ENCODE measurements at regions not wholly inside any gene's neighbourhood (a gene's known extent, or its start where the extent isn't known, plus 50 kb on each side); places are given as distances from the start of the nearest gene placed in this dataset.

GRCh38 chr1:10852018-10852417 is 55.6 kb upstream of the CASZ1 start:
- no peak for ATAC-seq
- no peak for TF ChIP-seq ESRRG (CRISPR knock-in tag; IDR thresholded peaks at IDR 0.05)
- TF ChIP-seq, protein P1, sequence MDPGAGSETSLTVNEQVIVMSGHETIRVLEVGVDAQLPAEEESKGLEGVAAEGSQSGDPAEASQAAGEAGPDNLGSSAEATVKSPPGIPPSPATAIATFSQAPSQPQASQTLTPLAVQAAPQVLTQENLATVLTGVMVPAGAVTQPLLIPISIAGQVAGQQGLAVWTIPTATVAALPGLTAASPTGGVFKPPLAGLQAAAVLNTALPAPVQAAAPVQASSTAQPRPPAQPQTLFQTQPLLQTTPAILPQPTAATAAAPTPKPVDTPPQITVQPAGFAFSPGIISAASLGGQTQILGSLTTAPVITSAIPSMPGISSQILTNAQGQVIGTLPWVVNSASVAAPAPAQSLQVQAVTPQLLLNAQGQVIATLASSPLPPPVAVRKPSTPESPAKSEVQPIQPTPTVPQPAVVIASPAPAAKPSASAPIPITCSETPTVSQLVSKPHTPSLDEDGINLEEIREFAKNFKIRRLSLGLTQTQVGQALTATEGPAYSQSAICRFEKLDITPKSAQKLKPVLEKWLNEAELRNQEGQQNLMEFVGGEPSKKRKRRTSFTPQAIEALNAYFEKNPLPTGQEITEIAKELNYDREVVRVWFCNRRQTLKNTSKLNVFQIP (CRISPR knock-in tag; IDR thresholded peaks at IDR 0.05; ENCODE audit: borderline replicate concordance, low read depth) = no peak

- no peak for ATAC-seq
- TF ChIP-seq CSRNP3 (CRISPR knock-in tag; IDR thresholded peaks at IDR 0.05) (no peak), GLIS3 (CRISPR knock-in tag; IDR thresholded peaks at IDR 0.05) (no peak), ESRRG (CRISPR knock-in tag; IDR thresholded peaks at IDR 0.05) (no peak), TCF4 (CRISPR knock-in tag; IDR thresholded peaks at IDR 0.05; ENCODE audit: borderline replicate concordance) (no peak), ARNTL (CRISPR knock-in tag; IDR thresholded peaks at IDR 0.05; ENCODE audit: borderline replicate concordance, low read depth) (no peak), ZC3H10 (CRISPR knock-in tag; IDR thresholded peaks at IDR 0.05) (no peak), ZFP3 (CRISPR knock-in tag; IDR thresholded peaks at IDR 0.05) (no peak), TOX (CRISPR knock-in tag; IDR thresholded peaks at IDR 0.05; ENCODE audit: borderline replicate concordance) (no peak), RARB (CRISPR knock-in tag; IDR thresholded peaks at IDR 0.05) (no peak), CREB5 (CRISPR knock-in tag; IDR thresholded peaks at IDR 0.05; ENCODE audit: low read depth) (no peak), ISL1 (CRISPR knock-in tag; IDR thresholded peaks at IDR 0.05) (no peak), PPARA (CRISPR knock-in tag; IDR thresholded peaks at IDR 0.05; ENCODE audit: borderline replicate concordance) (no peak), BACH2 (CRISPR knock-in tag; IDR thresholded peaks at IDR 0.05; ENCODE audit: borderline replicate concordance) (no peak), ZNF8 (CRISPR knock-in tag; IDR thresholded peaks at IDR 0.05) (no peak), ZNF70 (CRISPR knock-in tag; IDR thresholded peaks at IDR 0.05) (no peak), SNAI2 (CRISPR knock-in tag; IDR thresholded peaks at IDR 0.05) (no peak), ZNF565 (CRISPR knock-in tag; conservative IDR thresholded peaks at IDR 0.05; ENCODE audit: low read depth) (no peak)
- TF ChIP-seq, protein P2, sequence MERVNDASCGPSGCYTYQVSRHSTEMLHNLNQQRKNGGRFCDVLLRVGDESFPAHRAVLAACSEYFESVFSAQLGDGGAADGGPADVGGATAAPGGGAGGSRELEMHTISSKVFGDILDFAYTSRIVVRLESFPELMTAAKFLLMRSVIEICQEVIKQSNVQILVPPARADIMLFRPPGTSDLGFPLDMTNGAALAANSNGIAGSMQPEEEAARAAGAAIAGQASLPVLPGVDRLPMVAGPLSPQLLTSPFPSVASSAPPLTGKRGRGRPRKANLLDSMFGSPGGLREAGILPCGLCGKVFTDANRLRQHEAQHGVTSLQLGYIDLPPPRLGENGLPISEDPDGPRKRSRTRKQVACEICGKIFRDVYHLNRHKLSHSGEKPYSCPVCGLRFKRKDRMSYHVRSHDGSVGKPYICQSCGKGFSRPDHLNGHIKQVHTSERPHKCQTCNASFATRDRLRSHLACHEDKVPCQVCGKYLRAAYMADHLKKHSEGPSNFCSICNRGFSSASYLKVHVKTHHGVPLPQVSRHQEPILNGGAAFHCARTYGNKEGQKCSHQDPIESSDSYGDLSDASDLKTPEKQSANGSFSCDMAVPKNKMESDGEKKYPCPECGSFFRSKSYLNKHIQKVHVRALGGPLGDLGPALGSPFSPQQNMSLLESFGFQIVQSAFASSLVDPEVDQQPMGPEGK (CRISPR knock-in tag; IDR thresholded peaks at IDR 0.05; ENCODE audit: borderline replicate concordance) = no peak
- TF ChIP-seq, protein P3, sequence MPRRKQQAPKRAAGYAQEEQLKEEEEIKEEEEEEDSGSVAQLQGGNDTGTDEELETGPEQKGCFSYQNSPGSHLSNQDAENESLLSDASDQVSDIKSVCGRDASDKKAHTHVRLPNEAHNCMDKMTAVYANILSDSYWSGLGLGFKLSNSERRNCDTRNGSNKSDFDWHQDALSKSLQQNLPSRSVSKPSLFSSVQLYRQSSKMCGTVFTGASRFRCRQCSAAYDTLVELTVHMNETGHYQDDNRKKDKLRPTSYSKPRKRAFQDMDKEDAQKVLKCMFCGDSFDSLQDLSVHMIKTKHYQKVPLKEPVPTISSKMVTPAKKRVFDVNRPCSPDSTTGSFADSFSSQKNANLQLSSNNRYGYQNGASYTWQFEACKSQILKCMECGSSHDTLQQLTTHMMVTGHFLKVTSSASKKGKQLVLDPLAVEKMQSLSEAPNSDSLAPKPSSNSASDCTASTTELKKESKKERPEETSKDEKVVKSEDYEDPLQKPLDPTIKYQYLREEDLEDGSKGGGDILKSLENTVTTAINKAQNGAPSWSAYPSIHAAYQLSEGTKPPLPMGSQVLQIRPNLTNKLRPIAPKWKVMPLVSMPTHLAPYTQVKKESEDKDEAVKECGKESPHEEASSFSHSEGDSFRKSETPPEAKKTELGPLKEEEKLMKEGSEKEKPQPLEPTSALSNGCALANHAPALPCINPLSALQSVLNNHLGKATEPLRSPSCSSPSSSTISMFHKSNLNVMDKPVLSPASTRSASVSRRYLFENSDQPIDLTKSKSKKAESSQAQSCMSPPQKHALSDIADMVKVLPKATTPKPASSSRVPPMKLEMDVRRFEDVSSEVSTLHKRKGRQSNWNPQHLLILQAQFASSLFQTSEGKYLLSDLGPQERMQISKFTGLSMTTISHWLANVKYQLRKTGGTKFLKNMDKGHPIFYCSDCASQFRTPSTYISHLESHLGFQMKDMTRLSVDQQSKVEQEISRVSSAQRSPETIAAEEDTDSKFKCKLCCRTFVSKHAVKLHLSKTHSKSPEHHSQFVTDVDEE (CRISPR knock-in tag; IDR thresholded peaks at IDR 0.05) = no peak
Measured at GRCh38 chr1:10852486-10852885, 56.0 kb upstream of the CASZ1 start.

GRCh38 chr1:10852998-10853520 is 56.6 kb upstream of the CASZ1 start:
- TF ChIP-seq BACH2 (CRISPR knock-in tag; IDR thresholded peaks at IDR 0.05; ENCODE audit: borderline replicate concordance) = no peak
- no peak for TF ChIP-seq ZFP30 (CRISPR knock-in tag; IDR thresholded peaks at IDR 0.05)
- no peak for TF ChIP-seq SNAI2 (CRISPR knock-in tag; IDR thresholded peaks at IDR 0.05)
- TF ChIP-seq TCF4 (CRISPR knock-in tag; IDR thresholded peaks at IDR 0.05; ENCODE audit: borderline replicate concordance) = no peak
- TF ChIP-seq, protein P2 (CRISPR knock-in tag; IDR thresholded peaks at IDR 0.05; ENCODE audit: borderline replicate concordance) = no peak
- TF ChIP-seq, protein P3 (CRISPR knock-in tag; IDR thresholded peaks at IDR 0.05) = no peak
- TF ChIP-seq ZNF565 (CRISPR knock-in tag; conservative IDR thresholded peaks at IDR 0.05; ENCODE audit: low read depth) = no peak
- TF ChIP-seq, protein P1 (CRISPR knock-in tag; IDR thresholded peaks at IDR 0.05; ENCODE audit: borderline replicate concordance, low read depth) = no peak
- ATAC-seq = no peak
